ENCODE measurements at regions not wholly inside any gene's neighbourhood (a gene's known extent, or its start where the extent isn't known, plus 50 kb on each side); places are given as distances from the start of the nearest gene placed in this dataset.

- TF ChIP-seq POLR2A (IDR thresholded peaks at IDR 0.05; ENCODE audit: low read depth, low read length) (no peak), SPI1 (IDR thresholded peaks at IDR 0.05; ENCODE audit: low read depth, low read length) (no peak), POLR2AphosphoS5 (IDR thresholded peaks at IDR 0.05; ENCODE audit: low read depth, low read length) (no peak), TAF1 (IDR thresholded peaks at IDR 0.05; ENCODE audit: low read depth, low read length) (no peak)
Observed at GRCh38 chr20:50291254-50292078, 100.8 kb downstream of the CEBPB start.
